T-cell (primary cell): ENCODE measurements at regions not wholly inside any gene's neighbourhood (a gene's known extent, or its start where the extent isn't known, plus 50 kb on each side); places are given as distances from the start of the nearest gene placed in this dataset.

Experiments used
- ATAC-seq, 4 experiments: fragments of 200-7000 bp in 3 of 4; fragments of 150-1000 bp in 1 of 4; cut with Tn5 transposase; replicated peaks in 1 of 4; 1 replicate in 3 of 4; 2 replicates in 1 of 4; pipeline ENCODE4 v1.10.0; 2021; ENCODE audit warnings: moderate library complexity in 3 of 4, mild to moderate bottlenecking in 2 of 4, moderate number of reproducible peaks in 1 of 4
- CTCF ChIA-PET, 2 donors: fragments of 300-600 bp; sonication (Branson Sonifier 250); formaldehyde crosslinking; loops; one replicate each; lab custom pipeline; 2022; ENCODE audit warnings: antibody characterized with exemption in 2 of 2; lab: Charles Lee
- POLR2A ChIA-PET, 2 donors: fragments of 300-600 bp; sonication (Branson Sonifier 250); formaldehyde crosslinking; loops; one replicate each; lab custom pipeline; 2022; ENCODE audit warnings: antibody characterized with exemption in 2 of 2; lab: Charles Lee
- DNase-seq, 35 experiments: peaks; one replicate each; pipeline versions ENCODE4 v3.0.0 to v3.0.0-alpha.2; 2013 to 2023
- H3K27ac ChIP-seq: one replicate; pipeline ENCODE4 v1.5.1; 2013; ENCODE audit warnings: low read length
- H3K27me3 ChIP-seq, 2 experiments: replicated peaks in 1 of 2; 1 replicate in 1 of 2; 2 replicates in 1 of 2; pipeline versions ENCODE4 v1.6.1 to v1.7.0; 2013; ENCODE audit warnings: low read length in 1 of 2, mixed read lengths in 1 of 2; ENCODE audit not compliant: control insufficient read depth in 2 of 2, insufficient read depth in 2 of 2; ENCODE audit errors: extremely low read depth in 1 of 2
- H3K36me3 ChIP-seq, 2 donors: 1 replicate in 1 of 2; 2 replicates in 1 of 2; pipeline versions ENCODE4 v1.6.1 to v1.7.0; 2013; ENCODE audit warnings: low read length in 1 of 2; ENCODE audit not compliant: control insufficient read depth in 2 of 2, insufficient read depth in 1 of 2; ENCODE audit errors: extremely low read depth in 1 of 2
- H3K4me1 ChIP-seq, 2 experiments: 1 replicate in 1 of 2; 2 replicates in 1 of 2; pipeline versions ENCODE4 v1.6.1 to v1.7.0; 2013; ENCODE audit warnings: low read length in 2 of 2, mixed read lengths in 1 of 2; ENCODE audit not compliant: insufficient read depth in 2 of 2, control insufficient read depth in 1 of 2; ENCODE audit errors: extremely low read depth in 1 of 2
- H3K4me3 ChIP-seq, 2 donors: 1 replicate in 1 of 2; 2 replicates in 1 of 2; pipeline versions ENCODE4 v1.5.1 to v1.7.0; 2013; ENCODE audit warnings: mild to moderate bottlenecking in 2 of 2, low read length in 1 of 2, moderate library complexity in 1 of 2; ENCODE audit not compliant: control insufficient read depth in 1 of 2; ENCODE audit errors: extremely low read depth in 1 of 2
- H3K9me3 ChIP-seq: 2 replicates; pipeline ENCODE4 v1.7.0; 2013
- H3K27ac Mint-ChIP-seq, 2 donors: one replicate each; pipeline ENCODE4 v1.8.0; 2020 to 2021; ENCODE audit warnings: mild to moderate bottlenecking in 2 of 2, mixed read lengths in 2 of 2
- H3K27me3 Mint-ChIP-seq, 2 donors: one replicate each; pipeline ENCODE4 v1.8.0; 2021 to 2022; ENCODE audit warnings: mixed read lengths in 2 of 2
- H3K36me3 Mint-ChIP-seq: one replicate; pipeline ENCODE4 v1.8.0; 2021; ENCODE audit warnings: mixed read lengths
- H3K4me1 Mint-ChIP-seq, 3 donors: one replicate each; pipeline ENCODE4 v1.8.0; 2020 to 2022; ENCODE audit warnings: mixed read lengths in 3 of 3, mild to moderate bottlenecking in 1 of 3
- H3K4me3 Mint-ChIP-seq, 3 donors: one replicate each; pipeline ENCODE4 v1.8.0; 2020 to 2022; ENCODE audit warnings: mild to moderate bottlenecking in 3 of 3, mixed read lengths in 3 of 3, moderate library complexity in 3 of 3
- H3K9me3 Mint-ChIP-seq, 3 donors: one replicate each; pipeline ENCODE4 v1.8.0; 2020 to 2022; ENCODE audit warnings: mixed read lengths in 3 of 3
- WGBS: methylation state at CpG from one replicate; pipeline ENCODE4 v1.1.5; 2013; ENCODE audit warnings: missing lambda C conversion rate; ENCODE audit not compliant: insufficient coverage; 5-methylcytosine and 5-hydroxymethylcytosine counted together

DNA sequence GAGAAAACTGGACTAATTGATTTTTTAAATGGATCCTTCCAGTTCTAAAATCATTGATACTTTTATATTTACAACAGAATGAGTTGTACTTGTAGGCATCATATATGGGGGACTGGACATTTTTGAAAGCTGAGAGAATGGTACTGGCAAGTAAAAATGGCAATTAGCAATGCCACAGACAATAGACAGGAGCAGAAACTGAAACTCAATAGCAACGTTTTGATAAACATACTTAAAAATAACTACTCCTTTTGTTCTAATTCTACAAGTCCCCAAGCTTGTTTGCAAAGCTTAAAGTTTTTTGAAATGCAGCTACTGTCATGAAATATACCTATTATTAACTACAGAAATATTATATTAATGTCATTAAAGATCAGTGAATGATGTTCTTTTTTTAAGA, 52.8 kb upstream of the FBXL7 start:
- no peaks in the 10 kb centered on the region for H3K27me3 Mint-ChIP-seq
- H3K36me3 Mint-ChIP-seq, result no peaks in the 10 kb centered on the region
- CTCF ChIA-PET, result no interaction called here
- WGBS, result no CpG with 5 or more reads among the region's 1 CpG
- no peak overlapping the region for H3K27ac Mint-ChIP-seq
- ATAC-seq (no peak), DNase-seq (no peak)
- Histone ChIP-seq H3K36me3 (no peaks in the 10 kb centered on the region), H3K27me3 (no peaks in the 10 kb centered on the region), H3K27ac (no peak overlapping the region), H3K4me1 (no peaks in the 10 kb centered on the region), H3K4me3 (no peak overlapping the region), H3K9me3 (no peaks in the 10 kb centered on the region)
- no peak overlapping the region for H3K4me3 Mint-ChIP-seq
- H3K9me3 Mint-ChIP-seq, result peaks cover 6 to 10% (median 8%) of the 10 kb centered on the region in 3 donors
- POLR2A ChIA-PET, result no interaction called here
- no peaks in the 10 kb centered on the region for H3K4me1 Mint-ChIP-seq

DNA sequence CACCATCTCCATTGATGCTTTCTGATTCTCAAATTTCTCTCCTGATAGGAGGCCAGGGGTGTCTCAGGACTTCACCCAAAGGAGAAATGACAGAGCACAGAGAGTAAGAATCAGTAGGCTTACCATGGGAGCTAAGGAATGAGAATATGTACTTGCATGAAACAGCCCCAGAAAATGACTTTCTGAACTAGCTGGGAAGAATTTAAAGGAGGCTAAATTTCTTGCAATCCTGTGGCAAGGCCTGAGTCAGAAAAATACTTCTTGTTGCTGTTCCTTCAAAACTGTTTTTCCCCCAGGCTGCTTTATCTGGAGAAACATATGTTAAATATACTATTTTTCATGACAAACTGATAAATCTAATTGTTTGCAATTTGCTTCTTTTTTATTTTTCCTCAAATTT, 53.4 kb upstream of the FBXL7 start:
- Mint-ChIP-seq H3K4me1 (no peaks in the 10 kb centered on the region), H3K27ac (no peak overlapping the region), H3K36me3 (no peaks in the 10 kb centered on the region), H3K27me3 (no peaks in the 10 kb centered on the region), H3K9me3 (peaks cover 8 to 11% (median 10%) of the 10 kb centered on the region in 3 donors), H3K4me3 (no peak overlapping the region)
- POLR2A ChIA-PET, result no interaction called here
- H3K36me3 ChIP-seq, result no peaks in the 10 kb centered on the region
- no peak overlapping the region for H3K4me3 ChIP-seq
- no peak for ATAC-seq
- CTCF ChIA-PET, result no interaction called here
- H3K27me3 ChIP-seq, result no peaks in the 10 kb centered on the region
- H3K27ac ChIP-seq, result no peak overlapping the region
- no peak for DNase-seq
- no peaks in the 10 kb centered on the region for H3K9me3 ChIP-seq
- no peaks in the 10 kb centered on the region for H3K4me1 ChIP-seq

DNA sequence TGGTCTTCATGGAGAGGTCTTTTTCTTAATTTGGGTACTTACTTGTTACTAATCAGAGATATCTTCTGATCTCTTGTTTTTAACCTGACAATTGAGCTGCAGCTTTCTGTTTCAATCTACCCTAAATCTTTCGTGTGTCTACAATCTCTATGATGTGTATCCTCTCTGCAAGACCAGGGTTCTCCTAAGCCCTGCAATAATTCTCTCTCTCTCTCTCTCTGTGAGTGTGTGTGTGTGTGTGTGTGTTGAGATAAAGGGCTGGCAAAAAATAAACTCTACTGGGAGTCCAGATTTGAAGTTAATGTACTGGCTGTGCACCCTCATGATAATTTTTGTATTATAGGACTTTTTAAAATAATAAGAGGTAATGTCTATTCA, 57.8 kb upstream of the FBXL7 start:
- H3K27me3 Mint-ChIP-seq, result no peaks in the 10 kb centered on the region
- no peak overlapping the region for H3K4me3 Mint-ChIP-seq
- no peak for ATAC-seq
- H3K4me3 ChIP-seq, result no peak overlapping the region
- H3K4me1 Mint-ChIP-seq, result no peaks in the 10 kb centered on the region
- H3K4me1 ChIP-seq, result no peaks in the 10 kb centered on the region
- H3K9me3 ChIP-seq, result no peaks in the 10 kb centered on the region
- H3K27ac Mint-ChIP-seq, result no peak overlapping the region
- H3K36me3 Mint-ChIP-seq, result no peaks in the 10 kb centered on the region
- WGBS, result no CpG with 5 or more reads among the region's 1 CpG
- no peaks in the 10 kb centered on the region for H3K36me3 ChIP-seq
- DNase-seq, result no peak
- ChIA-PET CTCF (no interaction called here), POLR2A (no interaction called here)
- no peak overlapping the region for H3K27ac ChIP-seq
- peaks cover 12 to 19% (median 17%) of the 10 kb centered on the region in 3 donors for H3K9me3 Mint-ChIP-seq
- H3K27me3 ChIP-seq, result no peaks in the 10 kb centered on the region

DNA sequence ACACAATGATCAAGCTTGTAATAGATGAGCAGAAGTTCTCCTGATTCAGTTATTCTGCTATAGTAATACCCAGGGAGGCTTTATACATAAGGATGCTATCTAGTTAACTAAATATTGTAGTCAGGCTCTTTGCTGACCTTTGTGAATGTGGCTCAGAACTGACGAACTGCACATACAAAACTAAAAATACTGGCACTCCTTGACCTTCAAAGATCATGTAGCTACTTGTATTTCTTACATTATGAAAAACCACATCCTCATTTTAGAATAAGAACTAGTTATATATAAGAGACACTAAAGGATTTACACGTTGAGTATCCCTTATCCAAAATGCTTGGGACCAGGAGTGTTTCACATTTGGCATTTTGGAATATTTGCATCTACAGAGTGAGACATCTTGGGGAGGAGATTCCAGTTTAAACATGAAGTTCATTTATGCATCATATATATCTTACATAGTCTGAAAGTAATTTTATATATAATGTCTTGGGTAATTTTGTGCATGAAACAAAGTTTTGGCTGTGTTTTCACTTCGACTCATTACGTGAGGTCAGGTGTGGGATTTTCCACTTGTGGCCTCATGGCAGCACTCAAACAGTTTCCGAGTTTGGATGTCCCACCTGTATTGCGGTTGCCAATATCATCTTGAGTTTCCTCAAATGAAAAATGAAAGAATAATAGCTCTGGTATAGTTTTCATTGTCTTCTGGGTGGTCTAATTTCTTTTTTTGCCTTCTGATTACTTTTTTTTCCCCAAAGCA, 58.4 kb upstream of the FBXL7 start:
- WGBS, result 79% methylated on average over 4 of the region's 6 CpGs
- no peaks in the 10 kb centered on the region for H3K9me3 ChIP-seq
- peaks cover 12 to 21% (median 17%) of the 10 kb centered on the region in 3 donors for H3K9me3 Mint-ChIP-seq
- no peak overlapping the region for H3K27ac Mint-ChIP-seq
- no peaks in the 10 kb centered on the region for H3K36me3 ChIP-seq
- no peaks in the 10 kb centered on the region for H3K27me3 ChIP-seq
- DNase-seq (no peak), ATAC-seq (no peak)
- POLR2A ChIA-PET, result no interaction called here
- H3K27ac ChIP-seq, result no peak overlapping the region
- H3K27me3 Mint-ChIP-seq, result no peaks in the 10 kb centered on the region
- H3K4me1 ChIP-seq, result no peaks in the 10 kb centered on the region
- no peak overlapping the region for H3K4me3 Mint-ChIP-seq
- CTCF ChIA-PET, result interaction anchor here in 1 of 2 donors (0.6 kb wide), 1 partner anchor 483 kb away, joined by 3 read pairs; no protein-coding TSS in a partner anchor
- H3K36me3 Mint-ChIP-seq, result no peaks in the 10 kb centered on the region
- no peak overlapping the region for H3K4me3 ChIP-seq
- H3K4me1 Mint-ChIP-seq, result no peaks in the 10 kb centered on the region

DNA sequence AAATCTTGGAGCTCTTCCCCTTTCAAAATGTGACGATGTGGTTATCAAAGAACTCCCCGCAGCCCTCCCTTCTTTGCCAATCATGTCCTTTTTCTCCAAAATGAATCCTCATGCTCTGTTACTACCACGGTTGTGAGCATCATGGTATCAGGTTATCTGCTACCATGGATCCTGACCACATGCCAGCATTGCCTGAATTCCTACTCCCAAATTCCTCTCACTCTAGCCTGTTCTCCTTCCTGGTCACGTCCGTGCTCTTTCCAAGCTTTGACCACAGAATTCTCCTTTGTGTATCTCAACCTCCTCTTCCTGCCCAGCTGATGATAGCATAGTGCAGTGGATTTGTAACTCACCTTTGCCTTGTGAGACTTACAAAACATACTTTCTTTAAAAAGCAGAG, 59.5 kb upstream of the FBXL7 start:
- Histone ChIP-seq H3K4me3 (no peak overlapping the region), H3K4me1 (no peaks in the 10 kb centered on the region), H3K27me3 (no peaks in the 10 kb centered on the region), H3K36me3 (no peaks in the 10 kb centered on the region), H3K27ac (no peak overlapping the region), H3K9me3 (no peaks in the 10 kb centered on the region)
- Mint-ChIP-seq H3K4me1 (no peaks in the 10 kb centered on the region), H3K36me3 (no peaks in the 10 kb centered on the region), H3K9me3 (peaks cover 12 to 21% (median 13%) of the 10 kb centered on the region in 3 donors), H3K27ac (no peak overlapping the region), H3K27me3 (no peaks in the 10 kb centered on the region), H3K4me3 (no peak overlapping the region)
- WGBS, result 90% methylated on average over 3 of the region's 5 CpGs
- ATAC-seq, result no peak
- ChIA-PET POLR2A (no interaction called here), CTCF (no interaction called here)
- no peak for DNase-seq

DNA sequence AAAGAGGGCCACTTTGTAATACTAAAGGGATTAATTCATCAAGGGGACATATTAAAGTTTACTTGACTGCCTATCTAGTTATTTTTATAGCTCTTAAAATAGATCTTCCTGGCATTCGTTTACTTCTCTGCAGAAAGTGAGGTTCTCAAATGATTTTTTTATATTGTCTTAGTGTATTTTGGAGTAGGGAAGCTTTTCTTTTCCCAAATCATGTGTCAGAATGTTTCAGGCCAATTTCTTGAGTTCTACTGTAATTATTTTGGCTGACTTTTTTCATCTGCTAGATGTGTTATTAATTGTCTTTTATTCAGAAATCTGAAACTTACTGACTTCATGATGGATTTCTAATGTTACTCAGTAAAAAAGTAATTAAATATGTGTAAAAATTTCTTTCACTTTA, 60.2 kb upstream of the FBXL7 start:
- peaks cover 8 to 21% (median 12%) of the 10 kb centered on the region in 3 donors for H3K9me3 Mint-ChIP-seq
- H3K9me3 ChIP-seq, result no peaks in the 10 kb centered on the region
- H3K4me3 Mint-ChIP-seq, result no peak overlapping the region
- H3K36me3 Mint-ChIP-seq, result no peaks in the 10 kb centered on the region
- H3K27ac Mint-ChIP-seq, result no peak overlapping the region
- H3K27me3 Mint-ChIP-seq, result no peaks in the 10 kb centered on the region
- no peaks in the 10 kb centered on the region for H3K36me3 ChIP-seq
- H3K27me3 ChIP-seq, result no peaks in the 10 kb centered on the region
- H3K4me1 ChIP-seq, result no peaks in the 10 kb centered on the region
- ATAC-seq, result no peak
- CTCF ChIA-PET, result no interaction called here
- DNase-seq, result no peak
- no peak overlapping the region for H3K4me3 ChIP-seq
- no peak overlapping the region for H3K27ac ChIP-seq
- H3K4me1 Mint-ChIP-seq, result no peaks in the 10 kb centered on the region
- POLR2A ChIA-PET, result no interaction called here
- no CpG with 5 or more reads among the region's 1 CpG for WGBS

DNA sequence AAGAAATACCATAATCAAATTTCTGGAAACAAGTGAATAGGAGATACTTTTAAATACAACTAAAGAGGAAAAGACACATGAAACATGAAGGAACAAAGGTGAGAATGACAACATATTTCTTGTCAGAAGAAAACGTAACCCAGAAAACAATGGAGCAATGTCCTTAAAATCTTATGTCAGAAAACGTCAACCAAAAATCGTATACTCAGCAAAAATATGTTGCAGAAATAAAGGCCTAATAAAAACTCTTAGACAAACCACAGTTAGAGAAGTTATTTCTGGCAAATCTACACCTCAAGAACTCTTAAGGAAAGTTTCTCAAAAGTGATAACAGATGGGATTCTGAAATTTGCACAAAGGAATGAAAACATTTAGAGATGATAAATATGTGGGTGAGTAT, 66.3 kb upstream of the FBXL7 start:
- ATAC-seq (no peak), DNase-seq (no peak)
- Mint-ChIP-seq H3K27me3 (no peaks in the 10 kb centered on the region), H3K4me3 (no peak overlapping the region), H3K27ac (no peak overlapping the region), H3K36me3 (no peaks in the 10 kb centered on the region), H3K4me1 (no peaks in the 10 kb centered on the region), H3K9me3 (peaks cover 6 to 12% (median 8%) of the 10 kb centered on the region in 3 donors)
- CTCF ChIA-PET, result no interaction called here
- Histone ChIP-seq H3K36me3 (no peaks in the 10 kb centered on the region), H3K27me3 (no peaks in the 10 kb centered on the region), H3K4me3 (no peak overlapping the region), H3K4me1 (no peaks in the 10 kb centered on the region), H3K9me3 (no peaks in the 10 kb centered on the region), H3K27ac (no peak overlapping the region)
- POLR2A ChIA-PET, result no interaction called here
- no CpG with 5 or more reads among the region's 3 CpGs for WGBS
